LNCaP clone FGC (cell line): ENCODE measurements at regions not wholly inside any gene's neighbourhood (a gene's known extent, or its start where the extent isn't known, plus 50 kb on each side); places are given as distances from the start of the nearest gene placed in this dataset.

Experiments
- DNase-seq: peaks from one replicate; pipeline ENCODE4 v3.0.0-alpha.2; 2011; ENCODE audit warnings: low read depth
- H3K4me3 ChIP-seq: 2 replicates; pipeline ENCODE4 v1.5.1; 2011; ENCODE audit warnings: mild to moderate bottlenecking, low read depth, low read length, control low read depth
- CTCF ChIP-seq: IDR thresholded peaks from 2 replicates; pipeline ENCODE4 v1.5.1; 2012; ENCODE audit warnings: mild to moderate bottlenecking; ENCODE audit not compliant: control insufficient read depth, insufficient read depth; ENCODE audit errors: extremely low read depth

DNA sequence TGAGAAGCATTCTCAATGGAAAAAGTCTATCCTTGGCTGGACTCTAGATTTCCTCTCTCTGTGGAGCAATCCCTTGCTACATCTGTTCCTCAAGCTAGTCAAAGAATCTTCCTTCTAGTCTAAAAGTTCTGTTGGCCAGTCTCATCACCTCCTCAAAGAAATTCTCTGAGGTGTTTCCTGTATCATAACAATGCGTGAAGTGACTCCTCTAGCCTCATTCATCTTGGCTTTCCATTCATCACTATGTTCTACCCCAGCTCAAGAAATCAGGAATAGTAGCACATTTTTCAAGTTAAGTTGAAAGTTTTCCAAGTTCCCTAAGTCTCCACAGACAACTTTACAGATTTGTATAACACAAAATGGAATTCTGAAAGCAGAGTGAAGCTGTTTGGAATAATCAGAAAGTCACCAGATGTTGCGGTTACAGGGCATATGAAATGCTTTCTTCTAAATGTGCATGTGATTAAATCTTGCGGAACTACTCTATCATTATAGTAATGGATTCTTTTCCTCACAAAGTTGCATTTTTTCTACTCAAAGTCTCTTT, 176.6 kb upstream of the FREM1 start:
- H3K4me3 ChIP-seq: no peak overlapping the region
- no peak for TF ChIP-seq CTCF
- DNase-seq: no peak

GRCh38 chr9:15086156-15086763, 176.0 kb upstream of the FREM1 start:
- no peak overlapping the region for H3K4me3 ChIP-seq
- DNase-seq: no peak
- TF ChIP-seq CTCF: no peak

DNA sequence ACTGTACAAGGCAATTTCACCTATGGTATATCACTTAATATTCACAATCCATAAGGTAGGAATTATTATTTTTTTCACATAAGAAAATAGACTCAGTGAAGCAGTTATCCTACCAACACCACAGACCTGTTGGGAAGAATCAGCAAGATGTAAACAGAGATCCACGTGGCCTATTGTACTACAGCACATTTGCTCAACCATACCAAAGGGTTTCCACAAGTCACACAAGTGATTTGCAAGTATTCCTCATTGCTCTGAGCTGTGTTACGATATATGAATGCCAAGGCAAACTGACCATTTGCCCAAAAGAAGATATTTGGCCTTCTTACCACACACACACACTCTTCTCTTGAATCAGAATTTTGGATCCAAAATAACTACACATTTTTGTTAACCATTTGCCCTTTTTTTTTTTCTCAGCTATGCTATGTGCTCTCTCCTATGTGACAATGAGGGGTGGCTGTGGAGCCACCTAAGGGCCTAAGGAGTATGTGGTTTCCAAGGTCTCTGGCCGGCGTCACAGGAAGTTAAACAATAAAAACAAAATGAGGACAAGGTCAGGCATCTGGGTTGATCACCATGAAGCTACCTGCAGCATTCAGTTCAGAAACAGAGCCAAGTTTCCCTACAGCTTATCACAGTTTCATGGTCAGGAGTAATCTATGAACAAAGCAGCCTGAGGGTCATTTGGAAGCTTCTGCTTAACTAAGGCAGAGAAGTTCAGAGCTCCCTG, 171.0 kb upstream of the FREM1 start:
- no peak overlapping the region for H3K4me3 ChIP-seq
- no peak for TF ChIP-seq CTCF
- no peak for DNase-seq

- TF ChIP-seq CTCF: no peak
- H3K4me3 ChIP-seq: no peak overlapping the region
- DNase-seq: no peak
Measured at GRCh38 chr9:15080401-15080800, 170.2 kb upstream of the FREM1 start.

DNA sequence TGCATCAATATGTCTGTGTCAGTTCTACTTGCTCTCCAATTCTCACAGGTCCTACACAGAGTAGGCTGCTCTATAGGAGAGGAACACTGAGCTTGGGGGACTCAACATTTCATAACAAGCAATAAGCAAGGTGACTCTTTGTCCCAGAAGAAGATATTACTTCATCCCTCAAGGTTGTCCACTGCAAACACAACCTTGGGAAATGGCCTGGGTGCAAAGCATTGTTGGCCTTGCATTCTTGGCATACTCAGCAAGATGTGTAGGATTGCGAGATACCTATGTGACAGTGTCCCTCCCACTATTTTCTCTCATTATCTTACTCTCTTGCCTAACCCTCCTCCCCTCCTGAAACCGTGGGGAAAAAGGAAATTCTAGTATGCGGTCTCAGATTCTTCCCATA, 169.8 kb upstream of the FREM1 start:
- no peak for DNase-seq
- H3K4me3 ChIP-seq: no peak overlapping the region
- TF ChIP-seq CTCF: no peak

DNA sequence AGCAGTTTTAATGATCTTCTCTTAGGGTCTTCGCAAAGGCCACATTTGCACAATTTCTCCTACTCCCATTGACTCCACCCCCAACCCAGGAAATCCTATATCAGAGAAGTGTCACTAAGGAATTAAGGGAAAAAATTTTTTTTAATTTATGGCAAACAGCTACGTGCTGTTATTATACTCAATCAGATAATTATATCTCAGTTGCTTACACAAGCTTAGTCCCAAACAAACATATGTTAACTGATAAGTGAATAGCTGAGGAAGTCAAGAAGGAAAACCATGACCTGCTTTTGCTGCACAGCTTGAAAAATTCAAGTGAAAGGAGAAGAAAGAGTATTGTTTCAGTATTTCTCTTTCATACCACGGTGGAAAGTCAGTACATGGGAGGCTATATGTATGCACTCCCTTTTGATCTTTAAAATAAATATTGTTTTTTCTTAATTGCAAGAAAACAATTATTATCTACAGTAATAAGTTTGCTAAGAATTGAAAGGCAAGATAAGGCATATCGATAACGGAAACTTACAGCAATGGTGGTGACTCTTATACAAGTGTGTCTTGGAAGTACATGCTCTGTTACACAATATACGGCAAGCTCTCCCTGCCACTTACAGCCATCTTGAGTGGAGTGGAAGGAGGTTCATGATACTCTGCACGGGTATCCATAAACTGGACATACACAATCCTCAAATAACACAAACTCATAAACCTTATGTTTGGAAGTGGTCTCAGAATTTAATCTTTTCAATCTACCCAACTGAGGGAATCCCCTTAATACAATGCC, 167.9 kb upstream of the FREM1 start:
- TF ChIP-seq CTCF: no peak
- DNase-seq: no peak
- no peak overlapping the region for H3K4me3 ChIP-seq
